DOHH2 (cell line): ENCODE measurements at regions not wholly inside any gene's neighbourhood (a gene's known extent, or its start where the extent isn't known, plus 50 kb on each side); places are given as distances from the start of the nearest gene placed in this dataset.

ENCODE experiments used
- H3F3A ChIP-seq: fragments of 200-600 bp; sonication (generic), shearing (Covaris generic); 2 replicates; pipeline ENCODE4 v1.6.0; 2016; ENCODE audit warnings: antibody characterized with exemption, mild to moderate bottlenecking; ENCODE audit not compliant: control insufficient read depth, insufficient read depth
- H3K27ac ChIP-seq: fragments of 200-600 bp; sonication (generic); 2 replicates; pipeline ENCODE4 v1.5.1; 2014; ENCODE audit warnings: low read depth, mild to moderate bottlenecking, low read length, moderate library complexity
- H3K27me3 ChIP-seq: fragments of 200-600 bp; sonication (generic); 2 replicates; pipeline ENCODE4 v1.6.1; 2014; ENCODE audit warnings: mild to moderate bottlenecking, low read length, mixed read lengths; ENCODE audit not compliant: control insufficient read depth
- H3K36me3 ChIP-seq: fragments of 200-600 bp; sonication (generic); 2 replicates; pipeline ENCODE4 v1.6.1; 2014; ENCODE audit warnings: mild to moderate bottlenecking, low read length, moderate library complexity, mixed read lengths; ENCODE audit not compliant: control insufficient read depth
- H3K4me1 ChIP-seq: fragments of 200-600 bp; sonication (generic); 2 replicates; pipeline ENCODE4 v1.6.1; 2014; ENCODE audit warnings: mild to moderate bottlenecking, low read length, mixed read lengths; ENCODE audit not compliant: control insufficient read depth
- H3K4me2 ChIP-seq: fragments of 200-600 bp; sonication (generic); 2 replicates; pipeline ENCODE4 v1.6.0; 2014; ENCODE audit warnings: mild to moderate bottlenecking, low read length, moderate library complexity
- H3K4me3 ChIP-seq: fragments of 200-600 bp; sonication (generic); 2 replicates; pipeline ENCODE4 v1.5.1; 2014; ENCODE audit warnings: mild to moderate bottlenecking, low read length, mixed read lengths
- H3K79me2 ChIP-seq: fragments of 200-600 bp; sonication (generic); 2 replicates; pipeline ENCODE4 v1.6.1; 2014; ENCODE audit warnings: mild to moderate bottlenecking, low read length, mixed read lengths; ENCODE audit not compliant: control insufficient read depth
- H3K9me2 ChIP-seq: fragments of 200-600 bp; sonication (generic); replicated peaks from 2 replicates; pipeline ENCODE4 v1.6.1; 2014; ENCODE audit warnings: mild to moderate bottlenecking, low read length, mixed read lengths; ENCODE audit not compliant: control insufficient read depth
- H3K9me3 ChIP-seq: fragments of 200-600 bp; sonication (generic); 2 replicates; pipeline ENCODE4 v1.6.1; 2014; ENCODE audit warnings: antibody characterized with exemption, low read length, mixed read lengths; ENCODE audit not compliant: control insufficient read depth, insufficient read depth
- H4K20me1 ChIP-seq: fragments of 200-600 bp; sonication (generic); 2 replicates; pipeline ENCODE4 v1.6.0; 2014; ENCODE audit warnings: low read depth, mild to moderate bottlenecking, antibody characterized with exemption, low read length, moderate library complexity; ENCODE audit not compliant: control insufficient read depth, insufficient read depth
- EZH2phosphoT487 ChIP-seq: fragments of 200-600 bp; sonication (generic); IDR thresholded peaks from 2 replicates; pipeline ENCODE4 v1.6.1; 2017; ENCODE audit warnings: borderline replicate concordance, mild to moderate bottlenecking, antibody characterized with exemption, low read length, moderate library complexity, mixed read lengths
- TF ChIP-seq, protein P1 (sequence below): fragments of 200-600 bp; sonication (generic); IDR thresholded peaks from one replicate; pipeline ENCODE4 v1.5.1; 2014; ENCODE audit warnings: antibody characterized with exemption, mild to moderate bottlenecking, low read depth, low read length; ENCODE audit not compliant: poor library complexity, severe bottlenecking

DNA sequence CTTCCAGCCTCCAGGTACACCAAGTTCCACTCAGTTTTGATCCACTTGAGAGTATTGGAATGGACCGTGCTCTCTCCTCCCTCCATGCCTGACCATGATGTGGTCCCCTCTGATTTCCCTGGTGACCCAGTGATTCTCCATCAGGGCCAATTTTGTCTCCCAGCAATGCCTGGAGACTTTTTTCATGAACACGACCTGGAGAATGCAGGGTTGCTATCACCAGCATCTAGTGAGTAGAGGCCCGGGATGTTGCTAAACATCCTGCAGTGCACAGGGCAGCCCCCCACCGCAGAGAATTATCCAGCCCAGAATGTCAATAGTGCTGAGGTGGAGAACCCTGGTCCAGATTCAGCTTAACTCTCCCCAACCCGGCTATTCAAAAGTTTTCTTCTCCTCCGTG lies 134.0 kb upstream of the RREB1 start:
- TF ChIP-seq EZH2phosphoT487, result no peak
- TF ChIP-seq, protein P1, sequence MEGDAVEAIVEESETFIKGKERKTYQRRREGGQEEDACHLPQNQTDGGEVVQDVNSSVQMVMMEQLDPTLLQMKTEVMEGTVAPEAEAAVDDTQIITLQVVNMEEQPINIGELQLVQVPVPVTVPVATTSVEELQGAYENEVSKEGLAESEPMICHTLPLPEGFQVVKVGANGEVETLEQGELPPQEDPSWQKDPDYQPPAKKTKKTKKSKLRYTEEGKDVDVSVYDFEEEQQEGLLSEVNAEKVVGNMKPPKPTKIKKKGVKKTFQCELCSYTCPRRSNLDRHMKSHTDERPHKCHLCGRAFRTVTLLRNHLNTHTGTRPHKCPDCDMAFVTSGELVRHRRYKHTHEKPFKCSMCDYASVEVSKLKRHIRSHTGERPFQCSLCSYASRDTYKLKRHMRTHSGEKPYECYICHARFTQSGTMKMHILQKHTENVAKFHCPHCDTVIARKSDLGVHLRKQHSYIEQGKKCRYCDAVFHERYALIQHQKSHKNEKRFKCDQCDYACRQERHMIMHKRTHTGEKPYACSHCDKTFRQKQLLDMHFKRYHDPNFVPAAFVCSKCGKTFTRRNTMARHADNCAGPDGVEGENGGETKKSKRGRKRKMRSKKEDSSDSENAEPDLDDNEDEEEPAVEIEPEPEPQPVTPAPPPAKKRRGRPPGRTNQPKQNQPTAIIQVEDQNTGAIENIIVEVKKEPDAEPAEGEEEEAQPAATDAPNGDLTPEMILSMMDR, result no peak
- no peaks in the 10 kb centered on the region for H4K20me1 ChIP-seq

DNA sequence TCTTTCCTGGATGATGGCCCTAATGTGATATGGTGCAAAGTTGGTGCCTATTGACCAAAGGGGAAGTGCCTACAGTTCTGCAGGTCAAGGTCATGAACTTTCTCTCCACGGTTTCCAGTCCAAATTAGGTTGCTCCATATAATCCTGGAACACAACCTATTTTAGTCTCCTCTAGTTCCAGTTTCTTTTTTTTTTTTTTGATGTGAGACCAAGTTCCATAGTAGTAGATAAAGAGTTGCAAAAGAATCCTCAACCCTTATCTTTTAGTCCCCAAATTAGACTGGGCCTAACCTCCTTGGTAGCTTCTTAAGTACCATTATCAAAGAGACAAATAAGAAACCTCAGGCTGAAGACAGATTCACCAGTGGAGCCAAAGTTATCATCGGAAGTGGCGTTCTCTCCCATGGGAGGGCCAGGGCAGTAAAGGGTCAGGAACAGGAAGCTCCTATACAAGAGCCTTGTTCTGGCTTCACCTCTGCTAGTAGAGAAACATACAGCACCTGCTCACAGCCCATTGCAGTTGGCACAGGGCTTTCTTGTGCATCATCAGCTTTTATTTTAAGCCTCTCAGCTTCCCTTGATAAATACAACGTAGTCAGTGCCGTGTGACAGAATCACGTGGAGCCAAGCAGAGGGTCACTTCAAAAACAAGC lies 132.2 kb upstream of the RREB1 start:
- H3K9me2 ChIP-seq, result no peaks in the 10 kb centered on the region
- no peak overlapping the region for H3K4me2 ChIP-seq
- H3K79me2 ChIP-seq, result no peaks in the 10 kb centered on the region
- no peaks in the 10 kb centered on the region for H4K20me1 ChIP-seq
- 0 out of 2 replicates have a peak, but pooled peaks cover 2% of the 10 kb centered on the region for H3K27me3 ChIP-seq
- no peaks in the 10 kb centered on the region for H3K36me3 ChIP-seq
- H3K27ac ChIP-seq, result no peak overlapping the region
- TF ChIP-seq, protein P1, result no peak
- TF ChIP-seq EZH2phosphoT487, result no peak
- no peak overlapping the region for H3K4me3 ChIP-seq
- H3K9me3 ChIP-seq, result no peaks in the 10 kb centered on the region
- no peaks in the 10 kb centered on the region for H3K4me1 ChIP-seq
- no peaks in the 10 kb centered on the region for H3F3A ChIP-seq

More for the DNA sequence above, 134.0 kb upstream of the RREB1 start:
- Histone ChIP-seq H3K79me2 (no peaks in the 10 kb centered on the region), H3K4me3 (no peak overlapping the region), H3K36me3 (no peaks in the 10 kb centered on the region), H3K9me3 (no peaks in the 10 kb centered on the region), H3K27me3 (0 out of 2 replicates have a peak, but pooled peaks cover 2% of the 10 kb centered on the region), H3F3A (no peaks in the 10 kb centered on the region), H3K9me2 (no peaks in the 10 kb centered on the region), H3K4me2 (no peak overlapping the region), H3K27ac (no peak overlapping the region), H3K4me1 (no peaks in the 10 kb centered on the region)

DNA sequence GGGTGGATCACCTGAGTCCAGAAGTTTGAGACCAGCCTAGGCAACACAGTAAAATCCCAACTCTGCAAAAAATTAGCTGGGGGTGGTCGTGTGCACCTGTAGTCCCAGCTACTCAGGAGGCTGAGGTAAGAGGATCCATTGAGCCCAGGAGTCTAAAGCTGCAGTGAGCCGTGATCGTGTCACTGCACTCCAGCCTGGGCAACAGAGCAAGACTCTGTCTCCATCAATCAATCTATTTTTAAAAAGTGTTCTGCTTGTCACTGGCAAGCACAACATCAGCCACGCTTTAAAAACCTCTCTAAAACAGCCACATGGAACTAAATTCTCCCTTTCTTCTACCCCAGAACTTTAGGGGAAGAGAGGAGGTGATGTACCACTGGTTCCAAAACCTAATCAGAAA lies 131.6 kb upstream of the RREB1 start:
- no peaks in the 10 kb centered on the region for H3F3A ChIP-seq
- no peak overlapping the region for H3K27ac ChIP-seq
- no peaks in the 10 kb centered on the region for H3K9me2 ChIP-seq
- TF ChIP-seq, protein P1, result no peak
- TF ChIP-seq EZH2phosphoT487, result no peak
- no peaks in the 10 kb centered on the region for H3K9me3 ChIP-seq
- H3K36me3 ChIP-seq, result no peaks in the 10 kb centered on the region
- no peaks in the 10 kb centered on the region for H4K20me1 ChIP-seq
- H3K27me3 ChIP-seq, result 0 out of 2 replicates have a peak, but pooled peaks cover 2% of the 10 kb centered on the region
- H3K4me1 ChIP-seq, result no peaks in the 10 kb centered on the region
- H3K79me2 ChIP-seq, result no peaks in the 10 kb centered on the region
- no peak overlapping the region for H3K4me2 ChIP-seq
- H3K4me3 ChIP-seq, result no peak overlapping the region
